HG03280 (cell line): ENCODE measurements at regions not wholly inside any gene's neighbourhood (a gene's known extent, or its start where the extent isn't known, plus 50 kb on each side); places are given as distances from the start of the nearest gene placed in this dataset.
A peak's percentile ranks its signal among the peaks of the same experiment; 100 is the strongest.

Source experiments
- ATAC-seq: cut with Tn5 transposase; IDR thresholded peaks from one replicate; pipeline ENCODE4 v1.9.1; 2021; ENCODE audit warnings: mild to moderate bottlenecking, moderate library complexity; ENCODE audit not compliant: unreplicated experiment

- no peak for ATAC-seq
Observed at GRCh38 chr2:211129798-211130197, 573.4 kb downstream of the CPS1 start.

GRCh38 chr2:211132046-211132445 lies 575.6 kb downstream of the CPS1 start:
- ATAC-seq: no peak

GRCh38 chr2:211132573-211132972 lies 576.2 kb downstream of the CPS1 start:
- ATAC-seq: no peak

- ATAC-seq: no peak
Observed at GRCh38 chr2:211133766-211134165, 577.4 kb downstream of the CPS1 start.

- ATAC-seq: no peak
Observed at GRCh38 chr2:211138551-211138950, 582.2 kb downstream of the CPS1 start.

- no peak for ATAC-seq
Observed at GRCh38 chr2:211141646-211142045, 585.2 kb downstream of the CPS1 start.

GRCh38 chr2:211144078-211144477 lies 587.7 kb downstream of the CPS1 start:
- ATAC-seq: no peak

- ATAC-seq: no peak
Observed at GRCh38 chr2:211144974-211145665, 588.7 kb downstream of the CPS1 start.

GRCh38 chr2:211149731-211150130 lies 593.3 kb downstream of the CPS1 start:
- ATAC-seq: no peak

- ATAC-seq: no peak
Observed at GRCh38 chr2:211157211-211157610, 600.8 kb downstream of the CPS1 start.

- ATAC-seq: peak; percentile 100
Observed at GRCh38 chr2:211157856-211158463, 601.6 kb downstream of the CPS1 start.

- no peak for ATAC-seq
Observed at GRCh38 chr2:211159972-211160371, 603.6 kb downstream of the CPS1 start.

- ATAC-seq: no peak
Observed at GRCh38 chr2:211161236-211161635, 604.8 kb downstream of the CPS1 start.

- no peak for ATAC-seq
Observed at GRCh38 chr2:211162911-211163310, 606.5 kb downstream of the CPS1 start.

GRCh38 chr2:211170843-211171242 lies 614.4 kb downstream of the CPS1 start:
- ATAC-seq: no peak

GRCh38 chr2:211174021-211174420 lies 617.6 kb downstream of the CPS1 start:
- no peak for ATAC-seq

GRCh38 chr2:211174631-211175030 lies 618.2 kb downstream of the CPS1 start:
- ATAC-seq: no peak

GRCh38 chr2:211175956-211176355 lies 619.6 kb downstream of the CPS1 start:
- ATAC-seq: no peak

- no peak for ATAC-seq
Observed at GRCh38 chr2:211176514-211177141, 620.2 kb downstream of the CPS1 start.

GRCh38 chr2:211181626-211182025 lies 625.2 kb downstream of the CPS1 start:
- ATAC-seq: no peak

- no peak for ATAC-seq
Observed at GRCh38 chr2:211187602-211188001, 631.2 kb downstream of the CPS1 start.

GRCh38 chr2:211203986-211204385 lies 647.6 kb downstream of the CPS1 start:
- peak; percentile 95 for ATAC-seq
